Muscle of arm (tissue), 1 donor: ENCODE measurements at regions not wholly inside any gene's neighbourhood (a gene's known extent, or its start where the extent isn't known, plus 50 kb on each side); places are given as distances from the start of the nearest gene placed in this dataset.

Source experiments
- DNase-seq: peaks from one replicate; pipeline ENCODE4 v3.0.0-alpha.2; 2013

DNA sequence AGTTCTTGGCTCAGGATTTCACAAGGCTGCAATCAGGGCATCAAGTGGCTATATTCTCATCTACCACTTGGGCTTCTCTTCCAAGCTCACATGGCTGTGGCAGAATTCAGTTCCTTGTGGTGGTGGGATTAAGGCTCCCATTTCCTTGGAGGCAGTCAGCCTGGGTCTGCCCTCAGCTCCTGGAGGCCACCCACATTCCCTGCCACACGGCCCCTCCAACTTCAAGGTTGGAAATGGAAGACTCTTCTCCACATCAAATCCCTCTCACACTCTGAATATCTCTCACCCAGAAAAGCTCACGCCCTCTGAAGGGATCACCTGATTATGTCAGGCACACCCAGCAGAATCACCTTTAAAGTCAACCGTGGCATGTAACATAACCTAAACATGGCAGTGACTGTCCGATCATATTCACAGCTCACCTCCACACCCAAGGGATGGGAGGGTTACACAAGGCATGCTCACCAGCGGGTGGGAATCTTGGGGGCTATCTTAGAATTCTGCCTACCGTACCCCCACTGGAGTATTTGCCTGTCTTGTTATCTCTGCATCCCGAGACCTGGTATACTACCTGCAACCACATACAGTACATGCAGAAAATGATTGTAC is 256.2 kb upstream of the KLHL29 start:
- no peak for DNase-seq

DNA sequence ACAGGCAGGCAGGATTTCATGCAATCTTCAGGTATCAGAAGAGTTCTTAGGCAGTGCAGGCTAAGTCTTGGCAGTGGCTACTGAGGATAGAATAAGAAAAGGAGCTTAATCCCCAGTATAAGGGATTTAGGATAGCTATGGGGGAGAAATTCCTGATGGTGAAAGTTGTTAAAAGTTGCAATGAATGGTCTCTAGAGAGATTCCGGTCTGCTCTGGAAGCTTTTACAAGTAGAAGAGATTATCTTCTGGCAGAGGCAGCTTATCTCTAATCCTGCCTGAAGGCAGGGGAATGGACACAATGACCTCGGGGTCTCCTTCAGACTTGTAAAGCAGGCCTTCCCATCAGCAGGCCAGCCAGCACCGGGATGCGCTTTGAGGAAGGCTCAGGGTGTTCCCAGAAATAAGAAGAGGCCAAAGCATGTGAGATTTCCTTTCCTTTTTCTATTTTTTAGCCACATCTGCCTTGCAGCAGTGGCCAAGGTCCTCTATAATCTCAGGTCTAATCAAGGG is 253.9 kb upstream of the KLHL29 start:
- no peak for DNase-seq

DNA sequence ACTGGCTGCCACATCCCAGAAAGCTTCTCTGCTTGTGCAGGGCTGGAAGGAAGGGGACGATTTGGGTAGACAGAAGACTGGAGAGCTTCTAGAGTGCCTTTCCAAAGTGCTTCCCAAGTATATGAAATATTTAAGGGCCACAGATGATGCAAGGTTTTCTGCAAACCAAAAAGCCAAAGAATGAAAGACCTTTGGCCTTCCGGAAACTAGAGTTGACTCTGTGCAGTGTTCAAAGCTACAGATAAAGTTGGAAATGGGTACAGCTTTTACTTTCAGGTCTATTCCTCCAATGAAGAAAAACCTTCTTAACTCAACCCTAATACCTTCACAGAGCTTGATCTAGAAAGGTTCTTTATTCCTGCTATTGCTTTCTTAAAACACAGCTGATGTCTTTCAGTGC is 253.0 kb upstream of the KLHL29 start:
- no peak for DNase-seq

DNA sequence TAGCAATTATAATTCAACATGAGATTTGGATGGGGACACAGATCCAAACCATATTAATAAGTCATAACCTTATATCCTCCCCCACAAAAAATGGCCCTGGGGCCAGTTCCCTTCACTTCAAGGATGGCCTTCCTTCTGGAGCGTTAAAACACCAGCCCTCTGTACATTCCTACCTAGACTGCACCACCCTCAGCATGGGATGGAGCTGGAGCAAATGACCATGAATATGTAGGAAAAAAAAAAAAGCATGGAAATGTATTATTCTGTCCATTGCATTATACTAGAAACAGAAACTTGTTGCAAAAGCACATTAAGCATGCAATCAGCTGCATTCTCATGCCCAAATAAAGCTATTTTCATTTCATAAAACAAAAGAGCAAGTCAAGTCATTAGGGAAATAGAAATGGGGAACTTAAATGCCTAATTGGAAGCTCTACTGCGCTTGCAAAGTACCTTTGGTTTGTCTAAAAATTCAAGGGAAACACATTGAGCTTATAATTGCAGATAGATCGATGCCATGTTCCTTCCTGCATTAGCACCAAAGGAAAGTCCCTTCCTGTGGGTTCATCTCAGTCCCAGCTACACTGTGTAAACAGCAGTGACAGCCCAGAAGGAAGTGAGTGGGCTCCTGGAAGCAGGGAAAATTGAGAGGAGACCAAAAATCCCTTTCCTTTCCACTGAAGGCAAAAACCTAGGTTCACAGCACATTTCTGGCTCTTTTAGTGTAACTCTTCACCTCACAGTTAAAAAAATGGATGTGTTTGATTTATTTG is 252.0 kb upstream of the KLHL29 start:
- DNase-seq = no peak

DNA sequence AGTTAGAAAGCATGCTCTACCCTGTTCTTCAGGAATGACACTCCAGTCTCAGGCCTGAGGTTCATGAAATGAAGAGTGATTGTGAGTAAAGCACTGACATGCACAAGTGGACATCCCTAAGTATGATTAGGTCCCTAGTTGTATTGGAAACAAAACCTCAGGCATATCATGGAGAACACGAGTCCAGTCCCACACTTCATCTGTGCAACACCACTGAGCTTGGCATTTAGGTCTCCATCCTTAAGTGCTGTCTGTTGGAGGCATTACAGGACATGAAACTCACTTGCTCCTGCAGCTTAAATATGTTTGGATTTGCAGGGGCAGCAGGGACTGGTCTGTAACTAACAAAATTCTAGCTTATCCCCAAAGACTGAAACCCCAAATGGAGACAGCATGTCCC is 250.3 kb upstream of the KLHL29 start:
- no peak for DNase-seq

DNA sequence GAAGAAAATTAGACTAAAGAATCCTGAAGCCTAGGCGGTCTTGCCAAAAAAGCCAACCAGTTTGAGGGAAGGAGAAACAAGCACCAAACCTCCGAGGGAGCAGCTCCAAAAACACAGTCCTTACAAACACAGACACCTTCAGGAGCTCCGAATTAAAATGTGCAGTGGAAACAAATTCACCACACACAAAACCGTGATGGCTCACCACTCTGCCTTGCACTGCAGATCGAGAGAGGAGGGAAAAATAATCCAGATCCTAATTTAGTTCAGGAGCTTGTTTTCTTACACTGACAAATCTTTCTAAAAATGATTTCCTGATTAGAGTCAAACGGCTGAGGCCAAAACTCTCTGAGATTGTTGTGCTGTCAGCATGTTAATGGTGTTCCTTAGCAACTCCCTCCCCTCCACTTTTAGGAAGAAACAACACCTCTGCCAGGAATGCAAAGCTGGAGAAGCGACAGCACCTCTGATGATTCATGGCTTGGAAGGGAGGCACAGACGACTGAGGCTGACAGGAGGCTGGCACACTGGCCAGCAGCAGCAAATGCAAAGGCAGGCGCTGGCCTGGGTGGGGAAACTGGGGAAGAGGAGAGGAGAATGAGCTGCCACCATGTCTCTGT is 249.4 kb upstream of the KLHL29 start:
- DNase-seq = peak; percentile 57

DNA sequence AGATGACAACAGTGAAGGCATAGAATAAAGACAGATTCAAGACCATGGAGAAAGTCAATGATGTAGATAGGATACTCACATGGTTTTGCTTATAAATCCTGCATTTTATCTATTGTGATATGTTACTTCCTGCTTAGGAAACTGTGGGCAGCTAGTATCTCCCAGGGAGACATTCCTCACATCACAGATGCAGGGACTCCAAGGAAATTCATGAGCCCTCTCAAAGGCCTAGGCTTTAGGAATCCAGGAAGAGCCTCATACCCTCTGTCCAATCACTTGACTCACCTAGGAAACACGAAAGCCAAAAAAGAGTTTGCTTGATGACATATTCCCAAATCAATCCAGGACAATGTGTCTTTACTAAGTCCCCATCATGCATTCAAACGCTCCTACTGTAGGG is 247.8 kb upstream of the KLHL29 start:
- DNase-seq = no peak

DNA sequence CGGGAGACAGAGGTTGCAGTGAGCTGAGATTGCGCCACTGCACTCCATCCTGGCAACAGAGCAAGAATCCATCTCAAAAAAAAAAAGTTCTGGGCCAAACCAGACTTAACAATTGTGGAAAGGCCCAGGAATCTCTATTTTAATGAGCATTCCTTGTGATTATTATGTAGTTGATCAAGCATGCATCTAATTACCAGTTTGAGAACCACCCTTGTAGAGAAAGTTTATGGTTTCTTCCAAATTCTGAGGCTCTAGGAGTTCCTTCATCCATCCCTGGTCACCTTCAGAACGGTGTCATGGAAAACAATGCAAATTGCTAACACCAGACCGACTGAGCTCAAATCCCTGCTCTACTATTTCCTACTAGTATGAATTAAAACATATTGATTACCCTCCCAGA is 246.3 kb upstream of the KLHL29 start:
- DNase-seq = no peak

DNA sequence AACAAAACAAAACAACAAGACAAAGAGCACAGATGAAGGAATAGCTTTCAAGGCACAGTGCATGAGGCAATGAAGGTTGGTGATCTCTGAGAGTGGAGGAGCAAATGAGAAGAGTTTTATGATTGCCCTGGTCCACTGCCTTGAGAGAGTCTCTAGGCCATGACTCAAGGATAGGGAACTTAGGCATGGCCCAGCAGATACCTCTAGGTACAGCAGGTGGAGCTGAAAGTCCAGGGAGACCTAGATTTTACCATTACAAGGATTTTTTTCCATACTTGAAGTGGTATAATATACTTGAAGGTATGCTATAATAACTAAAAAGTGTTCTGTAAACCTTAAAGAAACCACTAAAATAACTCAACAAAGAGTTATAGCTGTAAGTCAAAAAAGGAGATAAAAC is 239.5 kb upstream of the KLHL29 start:
- DNase-seq = no peak

DNA sequence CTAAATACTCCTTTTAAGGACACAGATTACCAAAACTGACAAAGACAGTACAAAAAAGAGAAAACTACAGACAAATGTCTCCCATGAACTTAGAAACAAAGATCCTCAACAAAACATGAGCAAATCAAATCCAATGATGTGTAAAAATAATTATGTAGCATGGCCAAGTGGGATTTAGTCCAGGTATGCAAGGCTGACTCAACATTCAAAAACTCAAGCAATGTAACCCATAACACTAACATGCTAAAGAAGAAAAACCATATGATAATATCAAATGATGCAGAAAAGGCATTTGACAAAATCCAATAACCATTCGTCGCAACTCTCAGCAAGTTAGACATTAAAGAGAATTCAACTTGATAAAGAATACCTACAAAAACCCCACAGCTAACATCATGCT is 239.0 kb upstream of the KLHL29 start:
- no peak for DNase-seq

DNA sequence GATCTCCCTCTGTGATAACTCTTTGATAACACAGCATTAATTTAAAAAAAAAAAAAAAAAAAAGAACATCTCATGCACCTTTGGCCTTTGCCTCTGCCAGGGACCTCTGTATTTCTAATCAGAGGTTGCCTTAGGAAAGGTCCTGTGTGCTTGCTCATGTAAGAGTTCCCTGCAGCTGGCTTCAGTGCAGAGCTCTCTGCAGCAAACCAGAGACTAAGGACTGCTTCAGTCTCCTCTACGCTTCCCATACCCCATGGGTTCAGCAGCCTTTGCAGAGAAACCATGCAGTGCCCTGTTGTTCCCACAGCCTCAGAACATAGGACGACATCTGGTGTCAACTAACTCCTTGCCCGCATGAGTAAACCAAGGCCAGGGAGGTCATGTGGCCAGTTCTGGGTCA is 236.6 kb upstream of the KLHL29 start:
- no peak for DNase-seq

DNA sequence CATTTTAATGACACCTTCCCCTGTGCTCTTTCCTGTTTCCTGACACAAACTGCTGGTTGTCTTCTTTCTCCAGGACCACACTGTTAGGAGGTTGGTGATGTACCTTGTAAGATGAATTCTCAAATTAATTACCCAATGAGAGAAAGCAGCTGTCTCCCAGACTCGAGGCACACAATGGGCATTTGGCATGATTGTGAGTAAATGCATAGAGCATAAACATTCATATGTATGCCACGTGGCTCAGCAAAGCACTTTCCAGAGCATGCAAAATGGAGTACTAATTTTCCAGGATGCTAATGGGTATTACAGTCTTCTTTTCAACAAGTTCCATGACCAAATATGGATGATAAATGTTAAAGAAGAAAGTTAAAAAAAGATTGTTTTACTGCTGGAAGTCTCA is 235.2 kb upstream of the KLHL29 start:
- no peak for DNase-seq

DNA sequence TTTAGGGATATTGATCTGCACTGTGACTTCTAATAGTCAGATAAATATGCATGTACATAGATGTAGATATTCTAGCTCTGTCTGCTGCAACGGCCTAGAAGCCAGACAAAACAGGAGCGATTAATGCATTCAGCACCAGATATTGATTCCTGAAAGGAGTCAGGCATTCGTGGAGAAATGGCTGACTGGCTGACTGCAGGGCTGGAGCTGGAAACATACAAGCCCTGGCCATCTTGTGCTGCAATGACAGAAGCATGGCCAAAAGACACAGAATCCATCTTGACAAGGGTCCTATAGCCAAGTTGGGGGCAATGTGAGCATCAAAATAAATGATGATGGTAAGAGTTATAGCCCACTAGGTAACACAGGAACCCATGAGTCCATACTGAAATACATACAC is 231.5 kb upstream of the KLHL29 start:
- DNase-seq = no peak

DNA sequence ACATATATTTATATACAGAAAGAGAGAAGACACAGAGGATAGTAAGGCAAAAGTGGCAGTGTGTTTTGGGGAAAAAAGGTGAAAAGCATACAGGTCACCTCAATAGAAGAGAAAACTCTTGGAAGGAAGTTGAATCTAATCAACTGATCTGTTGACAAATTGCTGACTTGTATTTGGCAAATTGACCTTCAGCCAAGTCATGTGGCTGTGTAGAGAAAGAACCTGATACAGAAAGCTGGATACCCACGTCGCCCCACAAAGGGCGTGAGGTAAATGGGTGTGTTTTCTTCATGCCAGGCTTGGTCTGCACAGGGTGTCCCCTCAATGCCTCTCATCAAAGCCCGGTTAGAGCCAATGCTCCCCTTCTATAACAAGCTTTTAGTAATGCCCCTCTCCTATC is 230.0 kb upstream of the KLHL29 start:
- DNase-seq = no peak

DNA sequence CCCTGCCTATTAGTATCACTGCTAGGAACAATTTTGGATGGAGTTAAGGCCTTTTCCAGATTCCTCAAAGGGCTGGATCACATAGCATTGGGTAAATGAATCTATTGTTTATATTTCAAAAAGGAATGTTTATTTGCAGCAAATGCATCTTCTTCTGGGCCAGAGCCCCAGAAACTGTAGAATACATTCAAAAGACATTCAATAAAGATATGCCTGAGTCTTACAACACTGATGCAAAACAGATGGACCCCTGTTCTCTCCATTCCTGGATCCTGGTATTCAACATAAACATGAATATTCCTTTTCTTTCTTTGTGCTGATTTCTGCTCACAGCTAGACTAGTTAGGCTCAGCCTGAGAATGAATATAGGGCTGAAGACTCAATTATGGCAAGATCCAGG is 227.2 kb upstream of the KLHL29 start:
- peak; percentile 72 for DNase-seq

DNA sequence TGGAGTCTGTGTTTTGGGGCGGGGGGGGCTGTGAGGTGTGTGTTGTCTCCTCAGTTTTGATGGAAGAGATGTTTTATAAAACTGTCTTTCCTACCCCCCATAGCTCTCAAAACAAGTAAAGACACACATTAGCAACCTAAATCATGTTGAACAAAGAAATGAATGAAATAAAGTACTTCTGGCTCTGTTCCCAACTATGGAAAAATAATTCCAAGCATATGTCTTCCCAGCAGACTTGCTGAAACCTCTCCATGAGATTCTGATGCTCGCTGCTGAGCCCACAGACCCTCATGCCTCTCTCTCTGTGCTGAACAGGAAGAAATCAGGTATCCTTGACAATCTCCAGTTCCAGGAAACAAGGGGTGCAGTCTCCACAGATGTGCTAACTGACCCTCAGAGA is 226.7 kb upstream of the KLHL29 start:
- peak; percentile 46 for DNase-seq

DNA sequence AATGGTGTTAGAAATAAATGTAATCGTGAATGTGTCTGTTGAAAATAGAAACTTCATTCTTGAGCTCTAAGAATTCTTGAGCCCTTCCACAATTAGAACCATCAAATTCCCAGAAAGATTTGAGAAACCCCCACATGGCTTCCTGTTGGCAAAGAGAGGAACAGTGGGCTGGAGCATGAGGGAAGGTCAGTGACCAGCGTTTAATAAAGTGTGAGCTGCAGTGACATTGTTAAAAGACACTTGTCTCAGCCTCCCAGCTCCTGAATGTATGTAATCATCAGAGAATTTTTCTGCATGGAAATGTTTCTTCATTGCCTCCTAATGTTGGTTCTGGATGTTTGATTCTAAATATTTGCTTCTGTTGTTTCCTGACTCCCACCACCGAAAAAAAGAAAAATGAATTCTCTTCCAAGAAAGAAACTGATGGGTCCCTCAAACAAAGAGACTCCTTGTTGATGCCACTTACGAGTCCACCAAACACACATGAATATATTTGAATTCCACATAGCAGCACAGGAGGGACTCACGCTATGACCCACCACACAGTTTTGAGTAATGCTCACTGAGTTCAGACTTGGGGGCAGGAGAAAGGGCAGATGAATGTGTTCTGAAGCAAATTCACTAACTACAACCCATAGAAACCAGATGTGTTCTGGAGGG is 225.1 kb upstream of the KLHL29 start:
- DNase-seq = no peak

DNA sequence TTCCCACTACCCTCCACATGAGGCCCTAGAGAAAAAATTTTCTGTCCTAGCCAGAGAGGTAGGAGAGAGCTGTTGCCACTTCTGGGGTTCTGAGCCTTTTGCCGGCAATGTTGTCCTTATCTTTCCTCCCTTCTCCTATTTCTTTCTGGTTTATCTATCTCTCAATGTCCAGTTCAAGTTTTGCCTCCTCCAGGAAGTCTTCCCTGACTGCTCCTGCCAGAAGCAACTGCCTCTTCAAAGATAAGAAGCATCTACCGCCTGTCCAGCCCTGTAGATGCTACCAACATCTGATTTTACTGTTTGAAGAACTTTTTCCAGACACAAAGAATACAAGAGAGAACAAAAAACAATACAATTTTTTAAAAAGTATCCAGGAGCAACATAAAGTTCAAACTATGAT is 220.8 kb upstream of the KLHL29 start:
- no peak for DNase-seq

DNA sequence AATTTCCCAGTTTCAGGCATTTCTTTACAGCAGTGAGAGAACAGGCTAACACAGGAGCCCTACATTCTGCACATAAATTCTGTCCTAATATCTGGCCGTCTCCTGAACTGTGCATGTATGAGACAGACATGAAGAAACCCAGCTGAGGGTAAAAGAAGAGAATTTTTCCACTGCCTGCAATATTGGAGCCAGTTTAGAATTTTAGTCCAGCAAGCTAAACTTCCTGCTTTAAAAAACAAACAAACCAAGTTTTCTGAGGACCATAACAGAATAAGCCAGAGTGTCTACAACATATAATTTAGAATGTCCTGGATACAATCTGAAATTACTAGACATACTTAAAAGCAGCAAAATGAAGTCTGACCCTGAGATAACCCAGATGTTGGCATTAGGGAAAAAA is 215.1 kb upstream of the KLHL29 start:
- peak; percentile 18 for DNase-seq

DNA sequence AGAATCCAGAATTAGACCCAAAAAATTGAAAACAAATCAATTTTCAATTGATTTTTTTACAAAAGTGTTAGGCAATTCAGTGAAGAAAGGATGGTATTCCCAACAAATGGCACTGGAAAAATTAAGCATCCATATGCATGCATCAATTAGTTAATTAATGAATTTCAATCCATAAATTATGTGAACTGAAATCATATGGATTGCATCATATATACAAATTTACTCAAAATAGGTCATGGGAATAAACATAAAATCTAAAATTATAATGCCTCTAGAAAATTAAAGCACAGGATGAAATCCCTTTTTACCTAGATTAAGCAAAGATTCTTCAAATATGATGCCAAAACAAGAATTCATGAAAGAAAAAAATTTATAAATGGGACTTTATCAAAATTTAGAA is 213.9 kb upstream of the KLHL29 start:
- DNase-seq = no peak

DNA sequence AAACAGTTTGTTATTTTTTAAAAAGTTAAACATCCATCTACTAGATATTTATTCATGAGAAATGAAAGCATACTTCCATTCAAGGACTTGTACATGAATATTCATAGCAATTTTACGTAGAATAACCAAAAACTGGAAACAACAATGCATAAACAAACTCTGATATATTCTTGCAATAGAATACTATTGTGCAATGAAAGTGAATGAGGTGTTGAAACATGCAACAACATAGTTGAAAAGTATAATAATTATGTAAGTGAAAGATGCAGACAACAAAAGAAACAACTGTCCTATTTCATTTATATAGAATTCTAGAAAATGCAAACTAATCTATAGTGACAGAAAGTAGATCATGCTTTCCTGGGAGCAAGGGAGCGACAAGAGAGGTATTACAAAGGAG is 206.6 kb upstream of the KLHL29 start:
- DNase-seq = no peak

DNA sequence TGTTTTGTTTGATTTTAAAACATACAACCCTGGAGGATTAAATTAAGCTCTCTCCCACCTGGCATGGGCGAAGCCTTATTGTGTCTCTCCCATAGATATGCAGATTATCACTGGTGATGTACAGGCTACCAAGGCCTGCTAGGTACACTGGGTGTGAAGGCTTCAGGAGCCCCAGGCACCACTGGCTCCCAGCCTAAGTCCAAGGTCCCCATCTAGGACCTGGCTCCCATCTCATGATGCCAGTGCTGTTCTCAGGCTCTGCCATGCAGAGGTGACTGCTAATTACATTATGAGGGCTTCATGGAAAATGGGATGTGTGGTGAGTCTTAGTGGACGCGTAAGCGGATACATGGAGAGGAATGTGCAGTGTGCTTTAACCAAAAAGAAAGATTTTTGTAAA is 201.2 kb upstream of the KLHL29 start:
- DNase-seq = no peak
